Endodermal cell (in vitro differentiated cells): ENCODE measurements at regions not wholly inside any gene's neighbourhood (a gene's known extent, or its start where the extent isn't known, plus 50 kb on each side); places are given as distances from the start of the nearest gene placed in this dataset.

Experiments
- DNase-seq: peaks from one replicate; pipeline ENCODE4 v3.0.0-alpha.2; 2017
- H3K27ac ChIP-seq: 2 replicates; pipeline ENCODE4 v1.5.1; 2013; ENCODE audit warnings: mild to moderate bottlenecking, low read depth, low read length, moderate library complexity
- H3K27me3 ChIP-seq: 2 replicates; pipeline ENCODE4 v1.6.1; 2013; ENCODE audit warnings: mild to moderate bottlenecking, low read length, moderate library complexity; ENCODE audit not compliant: insufficient read depth, control insufficient read depth, poor library complexity, severe bottlenecking
- H3K36me3 ChIP-seq: 2 replicates; pipeline ENCODE4 v1.7.0; 2013; ENCODE audit warnings: mild to moderate bottlenecking, low read length, moderate library complexity; ENCODE audit not compliant: control insufficient read depth, insufficient read depth
- H3K4me1 ChIP-seq: one replicate; pipeline ENCODE4 v1.7.0; 2013; ENCODE audit warnings: low read length; ENCODE audit not compliant: control insufficient read depth, insufficient read depth
- H3K4me3 ChIP-seq: 2 replicates; pipeline ENCODE4 v1.5.1; 2013; ENCODE audit warnings: mild to moderate bottlenecking, low read length, moderate library complexity
- H3K9ac ChIP-seq: 2 replicates; pipeline ENCODE4 v1.6.1; 2013; ENCODE audit warnings: mild to moderate bottlenecking, low read length, moderate library complexity; ENCODE audit not compliant: poor library complexity, severe bottlenecking; ENCODE audit errors: extremely low read depth
- H3K9me3 ChIP-seq: 2 replicates; pipeline ENCODE4 v1.6.1; 2013; ENCODE audit warnings: mild to moderate bottlenecking, low read length, moderate library complexity; ENCODE audit not compliant: control insufficient read depth
- H3K27ac Mint-ChIP-seq: 2 replicates; pipeline ENCODE4 v1.8.0; 2020; ENCODE audit warnings: mixed read lengths
- H3K27me3 Mint-ChIP-seq: 2 replicates; pipeline ENCODE4 v1.8.0; 2021; ENCODE audit warnings: mild to moderate bottlenecking, mixed read lengths; ENCODE audit not compliant: insufficient read depth
- H3K36me3 Mint-ChIP-seq: 2 replicates; pipeline ENCODE4 v1.8.0; 2020; ENCODE audit warnings: low read depth, mixed read lengths
- H3K4me1 Mint-ChIP-seq: 2 replicates; pipeline ENCODE4 v1.8.0; 2020; ENCODE audit warnings: mixed read lengths
- H3K4me3 Mint-ChIP-seq: 2 replicates; pipeline ENCODE4 v1.8.0; 2020; ENCODE audit warnings: mild to moderate bottlenecking, moderate library complexity, mixed read lengths
- H3K9me3 Mint-ChIP-seq: 2 replicates; pipeline ENCODE4 v1.8.0; 2020; ENCODE audit warnings: mild to moderate bottlenecking, mixed read lengths
- CTCF ChIP-seq: fragments of 200-600 bp; sonication (generic); conservative IDR thresholded peaks from 2 replicates; pipeline ENCODE4 v1.5.0; 2021; ENCODE audit warnings: antibody characterized with exemption, mild to moderate bottlenecking
- WGBS, 2 experiments: methylation state at CpG; one replicate each; pipeline versions ENCODE4 v1.1.5 to v1.1.7; 2013; ENCODE audit warnings: missing lambda C conversion rate in 2 of 2, mixed read lengths in 1 of 2; ENCODE audit not compliant: insufficient coverage in 1 of 2, insufficient read length in 1 of 2; 5-methylcytosine and 5-hydroxymethylcytosine counted together

- H3K27ac Mint-ChIP-seq = no peak overlapping the region
- H3K4me3 Mint-ChIP-seq = no peak overlapping the region
- Histone ChIP-seq H3K4me1 (no peaks in the 10 kb centered on the region), H3K36me3 (no peaks in the 10 kb centered on the region), H3K9me3 (no peaks in the 10 kb centered on the region), H3K4me3 (no peak overlapping the region), H3K27me3 (no peaks in the 10 kb centered on the region), H3K9ac (no peak overlapping the region), H3K27ac (no peak overlapping the region)
- no peaks in the 10 kb centered on the region for H3K36me3 Mint-ChIP-seq
- no peaks in the 10 kb centered on the region for H3K9me3 Mint-ChIP-seq
- TF ChIP-seq CTCF = no peak
- no peaks in the 10 kb centered on the region for H3K27me3 Mint-ChIP-seq
- peaks cover 9% of the 10 kb centered on the region for H3K4me1 Mint-ChIP-seq
- WGBS, 2 experiments = no CpG with 5 or more reads among the region's 1 CpG
- DNase-seq = no peak
Measured at GRCh38 chr11:26044389-26044788, 287.5 kb upstream of the ANO3 start.

GRCh38 chr11:26045082-26045481 is 286.8 kb upstream of the ANO3 start:
- H3K4me1 ChIP-seq = no peaks in the 10 kb centered on the region
- Mint-ChIP-seq H3K27me3 (no peaks in the 10 kb centered on the region), H3K9me3 (no peaks in the 10 kb centered on the region), H3K27ac (no peak overlapping the region), H3K4me1 (peaks cover 9% of the 10 kb centered on the region), H3K4me3 (no peak overlapping the region), H3K36me3 (no peaks in the 10 kb centered on the region)
- H3K27me3 ChIP-seq = no peaks in the 10 kb centered on the region
- no peaks in the 10 kb centered on the region for H3K9me3 ChIP-seq
- DNase-seq = no peak
- no peak overlapping the region for H3K9ac ChIP-seq
- TF ChIP-seq CTCF = no peak
- no peaks in the 10 kb centered on the region for H3K36me3 ChIP-seq
- H3K4me3 ChIP-seq = no peak overlapping the region
- H3K27ac ChIP-seq = no peak overlapping the region

- Histone ChIP-seq H3K9me3 (no peaks in the 10 kb centered on the region), H3K4me1 (no peaks in the 10 kb centered on the region), H3K27me3 (no peaks in the 10 kb centered on the region), H3K9ac (no peak overlapping the region), H3K27ac (no peak overlapping the region), H3K4me3 (no peak overlapping the region), H3K36me3 (no peaks in the 10 kb centered on the region)
- no peaks in the 10 kb centered on the region for H3K9me3 Mint-ChIP-seq
- H3K36me3 Mint-ChIP-seq = no peaks in the 10 kb centered on the region
- no peaks in the 10 kb centered on the region for H3K27me3 Mint-ChIP-seq
- TF ChIP-seq CTCF = no peak
- H3K4me3 Mint-ChIP-seq = no peak overlapping the region
- 70 to 83% methylated on average over 2 to 3 of the region's 3 CpGs for WGBS, 2 experiments
- peaks cover 9% of the 10 kb centered on the region for H3K4me1 Mint-ChIP-seq
- H3K27ac Mint-ChIP-seq = no peak overlapping the region
- DNase-seq = no peak
Measured at GRCh38 chr11:26048271-26048670, 283.7 kb upstream of the ANO3 start.
